Stimulated activated CD8-positive, alpha-beta memory T cell treated with anti-CD3 and anti-CD28 coated beads, Interleukin-4, amount 100 ng/mL, for 4 hours (primary cell): ENCODE measurements at regions not wholly inside any gene's neighbourhood (a gene's known extent, or its start where the extent isn't known, plus 50 kb on each side); places are given as distances from the start of the nearest gene placed in this dataset.
"Not testable (repeated sequence)": the region's sequence is repeated elsewhere in the genome, so short reads cannot be mapped to it uniquely, and the experiment has no call there.

ENCODE experiments used
- DNase-seq, 2 donors: peaks; one replicate each; pipeline ENCODE4 v3.0.0-alpha.2; 2020; ENCODE audit warnings: low read depth in 2 of 2, low spot score in 1 of 2

GRCh38 chr9:63912451-63912850, 1372.6 kb downstream of the FOXD4L5 start:
- not testable (repeated sequence) for DNase-seq

GRCh38 chr9:63909076-63909475, 1375.9 kb downstream of the FOXD4L5 start:
- not testable (repeated sequence) for DNase-seq

GRCh38 chr9:63899637-63900190, 1385.3 kb downstream of the FOXD4L5 start:
- not testable (repeated sequence) for DNase-seq

- DNase-seq, result not testable (repeated sequence)
Observed at GRCh38 chr9:63881386-63881785, 1403.6 kb downstream of the FOXD4L5 start.

GRCh38 chr9:63876380-63876779, 1408.6 kb downstream of the FOXD4L5 start:
- not testable (repeated sequence) for DNase-seq

- no peak for DNase-seq
Observed at GRCh38 chr9:63859475-63860215, 1425.4 kb downstream of the FOXD4L5 start.

- DNase-seq, result not testable (repeated sequence)
Observed at GRCh38 chr9:63859090-63859474, 1425.9 kb downstream of the FOXD4L5 start.

GRCh38 chr9:63853140-63853751, 1431.8 kb downstream of the FOXD4L5 start:
- DNase-seq, result not testable (repeated sequence)

- DNase-seq, result not testable (repeated sequence)
Observed at GRCh38 chr9:63824804-63825203, 1460.2 kb downstream of the FOXD4L5 start.

- not testable (repeated sequence) for DNase-seq
Observed at GRCh38 chr9:63823375-63824201, 1461.4 kb downstream of the FOXD4L5 start.

GRCh38 chr9:63822615-63823374, 1462.2 kb downstream of the FOXD4L5 start:
- not testable (repeated sequence) for DNase-seq

- DNase-seq, result not testable (repeated sequence)
Observed at GRCh38 chr9:63821293-63821692, 1463.7 kb downstream of the FOXD4L5 start.

- not testable (repeated sequence) for DNase-seq
Observed at GRCh38 chr9:63820882-63821281, 1464.1 kb downstream of the FOXD4L5 start.

- not testable (repeated sequence) for DNase-seq
Observed at GRCh38 chr9:63820383-63820782, 1464.6 kb downstream of the FOXD4L5 start.

- DNase-seq, result peak; percentile 33 to 41
Observed at GRCh38 chr9:63817622-63818518, 1467.1 kb downstream of the FOXD4L5 start.

- peak; percentile 41 to 54 for DNase-seq
Observed at GRCh38 chr9:63816751-63817621, 1468.0 kb downstream of the FOXD4L5 start.

GRCh38 chr9:63814970-63815669, 1469.9 kb downstream of the FOXD4L5 start:
- DNase-seq, result not testable (repeated sequence)
